ENCODE measurements at regions not wholly inside any gene's neighbourhood (a gene's known extent, or its start where the extent isn't known, plus 50 kb on each side); places are given as distances from the start of the nearest gene placed in this dataset.

- TF ChIP-seq CTCF (conservative IDR thresholded peaks at IDR 0.05; ENCODE audit: low read length): no peak
- no peak for TF ChIP-seq EZH2phosphoT487 (IDR thresholded peaks at IDR 0.05; ENCODE audit: borderline replicate concordance, low read depth, low read length)
Measured at GRCh38 chr6:82711105-82711827, 347.6 kb downstream of the TPBG start.
